H1 (cell line): ENCODE measurements at regions not wholly inside any gene's neighbourhood (a gene's known extent, or its start where the extent isn't known, plus 50 kb on each side); places are given as distances from the start of the nearest gene placed in this dataset.

Experiments used
- CTCF ChIA-PET: fragments of 300-600 bp; sonication (Branson Sonifier 250); formaldehyde crosslinking; loops from one replicate; lab custom pipeline; 2021; ENCODE audit not compliant: partially characterized antibody; lab: Charles Lee
- POLR2A ChIA-PET: fragments of 300-600 bp; sonication (Branson Sonifier 250); formaldehyde crosslinking; loops from one replicate; lab custom pipeline; 2021; ENCODE audit warnings: inconsistent platforms; ENCODE audit not compliant: partially characterized antibody; lab: Charles Lee
- DNase-seq, 2 experiments: peaks; one replicate each; pipeline versions ENCODE4 v3.0.0 to v3.0.0-alpha.2; 2010 to 2022; ENCODE audit warnings: low spot score in 2 of 2, low read depth in 1 of 2, mixed read lengths in 1 of 2
- FAIRE-seq: peaks from 2 replicates; lab custom pipeline; 2011; peaks lifted over from hg19 to GRCh38; lab: Jason Lieb, UNC
- H2AFZ ChIP-seq: 2 replicates; pipeline ENCODE4 v1.8.1; 2012; ENCODE audit warnings: low read length, inconsistent platforms
- H2AK5ac ChIP-seq: 2 replicates; pipeline ENCODE4 v1.6.1; 2013; ENCODE audit warnings: low read depth, low read length
- H2BK120ac ChIP-seq: replicated peaks from 2 replicates; pipeline ENCODE3; 2013; ENCODE audit warnings: low read depth, low read length, inconsistent platforms
- H2BK12ac ChIP-seq: 2 replicates; pipeline ENCODE4 v1.6.1; 2013; ENCODE audit warnings: low read depth, low read length
- H2BK15ac ChIP-seq: 2 replicates; pipeline ENCODE4 v1.6.1; 2013; ENCODE audit warnings: low read length
- H2BK20ac ChIP-seq: 2 replicates; pipeline ENCODE4 v1.6.1; 2013; ENCODE audit warnings: low read length
- H2BK5ac ChIP-seq: 2 replicates; pipeline ENCODE4 v1.6.1; 2013; ENCODE audit warnings: low read depth, low read length
- H3K14ac ChIP-seq: 2 replicates; pipeline ENCODE4 v1.6.1; 2013; ENCODE audit warnings: inconsistent platforms; ENCODE audit not compliant: insufficient read length
- H3K18ac ChIP-seq: 2 replicates; pipeline ENCODE4 v1.6.1; 2013; ENCODE audit warnings: low read length; ENCODE audit errors: extremely low read depth
- H3K23ac ChIP-seq: 2 replicates; pipeline ENCODE4 v1.6.1; 2013; ENCODE audit warnings: inconsistent platforms; ENCODE audit not compliant: insufficient read length
- H3K23me2 ChIP-seq: 2 replicates; pipeline ENCODE4 v1.6.1; 2013; ENCODE audit warnings: low read depth, low read length
- H3K27ac ChIP-seq: 2 replicates; pipeline ENCODE4 v1.6.1; 2011; ENCODE audit warnings: low read depth, low read length, inconsistent platforms
- H3K27me3 ChIP-seq, 4 experiments: replicated peaks in 1 of 4; 1 replicate in 1 of 4; 2 replicates in 3 of 4; pipeline versions ENCODE4 v1.6.1 to v1.8.1; 2011 to 2013; ENCODE audit warnings: low read length in 3 of 4, mild to moderate bottlenecking in 3 of 4, inconsistent platforms in 2 of 4, mixed read lengths in 2 of 4, moderate library complexity in 1 of 4; ENCODE audit not compliant: control insufficient read depth in 3 of 4, insufficient read depth in 3 of 4; ENCODE audit errors: extremely low read depth in 1 of 4
- H3K36me3 ChIP-seq, 4 experiments: 2 replicates each; pipeline versions ENCODE4 v1.6.1 to v1.8.1; 2011 to 2013; ENCODE audit warnings: mild to moderate bottlenecking in 4 of 4, low read length in 3 of 4, moderate library complexity in 2 of 4, control low read depth in 1 of 4, inconsistent platforms in 1 of 4; ENCODE audit not compliant: insufficient read depth in 4 of 4, control insufficient read depth in 2 of 4
- H3K4ac ChIP-seq: replicated peaks from 2 replicates; pipeline ENCODE3; 2013; ENCODE audit warnings: low read length, low read depth, mixed read lengths, inconsistent platforms; ENCODE audit not compliant: insufficient read length
- H3K4me1 ChIP-seq, 4 experiments: replicated peaks in 1 of 4; 1 replicate in 1 of 4; 2 replicates in 3 of 4; pipeline versions ENCODE4 v1.6.1 to v1.8.1; 2011 to 2013; ENCODE audit warnings: low read length in 3 of 4, inconsistent platforms in 2 of 4, mixed read lengths in 1 of 4; ENCODE audit not compliant: insufficient read depth in 4 of 4, control insufficient read depth in 3 of 4
- H3K4me2 ChIP-seq, 2 experiments: 2 replicates each; pipeline versions ENCODE4 v1.6.1 to v1.8.1; 2011 to 2013; ENCODE audit warnings: low read depth in 2 of 2, low read length in 2 of 2, control low read depth in 1 of 2, inconsistent platforms in 1 of 2, mild to moderate bottlenecking in 1 of 2; ENCODE audit not compliant: insufficient read depth in 1 of 2
- H3K4me3 ChIP-seq, 4 experiments: fragments of 200-600, 300-600 bp in 1 of 4; sonication (generic), shearing (Covaris generic), sonication (Bioruptor Twin) in 1 of 4; 2 replicates each; pipeline versions ENCODE4 v1.5.1 to v1.8.1; 2011 to 2016; ENCODE audit warnings: low read length in 4 of 4, low read depth in 3 of 4, control low read depth in 2 of 4, inconsistent platforms in 2 of 4, mild to moderate bottlenecking in 2 of 4, mixed read lengths in 1 of 4, moderate library complexity in 1 of 4; ENCODE audit not compliant: insufficient read depth in 2 of 4; ENCODE audit errors: extremely low read depth in 1 of 4
- H3K56ac ChIP-seq: replicated peaks from 2 replicates; pipeline ENCODE3; 2013; ENCODE audit warnings: low read depth, mild to moderate bottlenecking, mixed read lengths, low read length, inconsistent platforms; ENCODE audit not compliant: insufficient read length
- H3K79me1 ChIP-seq: 2 replicates; pipeline ENCODE4 v1.6.1; 2013; ENCODE audit warnings: low read depth, low read length, control low read depth
- H3K79me2 ChIP-seq, 2 experiments: 2 replicates each; pipeline versions ENCODE4 v1.6.1 to v1.8.1; 2012 to 2013; ENCODE audit warnings: low read length in 2 of 2, mild to moderate bottlenecking in 2 of 2, inconsistent platforms in 1 of 2; ENCODE audit not compliant: insufficient read depth in 2 of 2, control insufficient read depth in 1 of 2
- H3K9ac ChIP-seq, 4 experiments: replicated peaks in 1 of 4; 1 replicate in 1 of 4; 2 replicates in 3 of 4; pipeline versions ENCODE4 v1.6.1 to v1.8.1; 2011 to 2013; ENCODE audit warnings: low read depth in 3 of 4, low read length in 3 of 4, control low read depth in 2 of 4, mild to moderate bottlenecking in 2 of 4, moderate library complexity in 2 of 4, inconsistent platforms in 1 of 4; ENCODE audit errors: extremely low read depth in 1 of 4
- H3K9me3 ChIP-seq, 2 experiments: 2 replicates each; pipeline versions ENCODE4 v1.6.1 to v1.8.1; 2012 to 2013; ENCODE audit warnings: mild to moderate bottlenecking in 2 of 2, moderate library complexity in 2 of 2, control low read depth in 1 of 2, inconsistent platforms in 1 of 2, low read depth in 1 of 2, low read length in 1 of 2, mixed read lengths in 1 of 2; ENCODE audit not compliant: insufficient read depth in 2 of 2
- H4K20me1 ChIP-seq, 2 experiments: replicated peaks in 1 of 2; 2 replicates each; pipeline versions ENCODE3 to v1.8.1; 2011 to 2013; ENCODE audit warnings: inconsistent platforms in 2 of 2, low read length in 2 of 2, mild to moderate bottlenecking in 1 of 2; ENCODE audit not compliant: insufficient read depth in 2 of 2, control insufficient read depth in 1 of 2
- H4K5ac ChIP-seq: 2 replicates; pipeline ENCODE4 v1.6.1; 2013; ENCODE audit warnings: low read length, low read depth, mixed read lengths, inconsistent platforms; ENCODE audit not compliant: insufficient read length
- H4K8ac ChIP-seq: 2 replicates; pipeline ENCODE4 v1.8.0; 2013; ENCODE audit warnings: mild to moderate bottlenecking, moderate library complexity, low read length, inconsistent platforms; ENCODE audit not compliant: insufficient read depth; ENCODE audit errors: extremely low read depth
- H4K91ac ChIP-seq: replicated peaks from 2 replicates; pipeline ENCODE3; 2013; ENCODE audit warnings: low read length, mixed read lengths, inconsistent platforms; ENCODE audit not compliant: insufficient read length
- BRCA1 ChIP-seq: IDR thresholded peaks from 2 replicates; pipeline ENCODE4 v1.6.1; 2012; ENCODE audit warnings: low read depth, low read length, improper control_type of control experiment
- HDAC2 ChIP-seq, 2 experiments: fragments of 300-600 bp in 1 of 2; sonication (generic) in 1 of 2; IDR thresholded peaks; 2 replicates each; pipeline ENCODE4 v1.6.1; 2011 to 2012; ENCODE audit warnings: low read depth in 2 of 2, low read length in 2 of 2, mild to moderate bottlenecking in 2 of 2, moderate library complexity in 2 of 2, borderline replicate concordance in 1 of 2, inconsistent platforms in 1 of 2
- HDAC6 ChIP-seq: IDR thresholded peaks from one replicate; pipeline ENCODE4 v1.7.1; 2012; ENCODE audit warnings: low read depth, mild to moderate bottlenecking, inconsistent platforms, low read length, moderate library complexity
- JUND ChIP-seq: IDR thresholded peaks from 2 replicates; pipeline ENCODE4 v1.6.1; 2011; ENCODE audit warnings: mild to moderate bottlenecking, improper control_type of control experiment, low read length
- KDM5A ChIP-seq: fragments of 200-600 bp; IDR thresholded peaks from 2 replicates; pipeline ENCODE4 v1.7.1; 2012; ENCODE audit warnings: mild to moderate bottlenecking, low read length, inconsistent platforms, mixed read lengths
- NANOG ChIP-seq: IDR thresholded peaks from 2 replicates; pipeline ENCODE4 v1.6.1; 2011; ENCODE audit warnings: low read length, low read depth, mild to moderate bottlenecking, inconsistent platforms; ENCODE audit not compliant: insufficient read depth, poor library complexity, severe bottlenecking
- NRF1 ChIP-seq: IDR thresholded peaks from 2 replicates; pipeline ENCODE4 v1.6.1; 2011; ENCODE audit warnings: mild to moderate bottlenecking, low read depth, low read length, improper control_type of control experiment
- WGBS, 2 experiments: shearing (Covaris generic) in 1 of 2; methylation state at CpG; one replicate each; pipeline versions ENCODE4 v1.1.6 to v1.1.7; 2013 to 2015; ENCODE audit warnings: low lambda C conversion rate in 2 of 2, mixed read lengths in 2 of 2, inconsistent platforms in 1 of 2, low coverage in 1 of 2, missing lambda C conversion rate in 1 of 2; ENCODE audit not compliant: insufficient replicate concordance in 2 of 2, insufficient coverage in 1 of 2, insufficient read length in 1 of 2; ENCODE audit errors: extremely low coverage in 1 of 2, missing lambda C conversion rate in 1 of 2; 5-methylcytosine and 5-hydroxymethylcytosine counted together

DNA sequence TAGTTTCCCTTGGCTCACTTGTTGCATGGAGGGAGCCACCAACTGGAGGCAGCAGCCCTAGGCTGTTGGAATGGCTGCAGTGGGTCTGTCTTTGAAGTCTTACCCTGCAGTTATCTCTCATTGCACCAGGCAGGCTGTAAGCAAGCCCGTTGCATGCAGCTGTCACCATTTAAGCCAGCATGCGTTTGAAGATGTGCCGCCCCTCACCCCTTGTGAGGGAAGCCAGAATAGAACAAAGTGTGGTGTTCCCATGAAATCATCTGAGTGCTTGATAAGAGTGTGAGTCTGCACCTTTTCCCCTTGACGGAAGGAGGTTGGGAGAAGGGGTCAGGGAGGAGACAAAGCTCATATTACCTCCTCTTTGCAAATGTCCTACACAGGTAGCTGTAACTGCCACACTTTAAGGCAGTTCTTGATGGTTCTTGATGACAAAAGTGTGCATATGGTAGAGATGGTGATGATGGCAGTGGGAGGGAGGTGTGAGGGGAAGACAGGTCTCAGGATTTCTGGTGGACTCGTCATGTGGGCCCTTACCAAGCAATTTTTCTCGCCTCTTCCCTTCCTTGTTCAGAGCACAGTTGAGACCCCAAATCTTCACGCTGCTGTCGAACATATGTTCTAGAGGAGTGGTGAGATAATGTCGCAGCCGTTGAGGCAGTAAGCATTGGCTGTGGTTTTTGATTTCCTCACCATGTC, 191.4 kb upstream of the LEF1 start:
- CTCF ChIA-PET, result interaction anchor here (0.6 to 1.9 kb wide), 4 partner anchors 9 to 238 kb away, joined by 3 to 4 read pairs (median 4); no protein-coding TSS in a partner anchor
- no peak overlapping the region for H4K8ac ChIP-seq
- no peak for TF ChIP-seq BRCA1
- no peak for TF ChIP-seq NANOG
- no peak for TF ChIP-seq HDAC2 (IDR thresholded peaks at IDR 0.05; ENCODE audit: borderline replicate concordance in 1 of 2, low read depth in 2 of 2, low read length in 2 of 2)
- no peak for TF ChIP-seq NRF1
- no peak for TF ChIP-seq HDAC6
- TF ChIP-seq KDM5A, result no peak
- no peak for TF ChIP-seq JUND

More for the DNA sequence above, 191.4 kb upstream of the LEF1 start:
- Histone ChIP-seq H3K4me3 (no peak overlapping the region), H3K27ac (no peak overlapping the region), H2BK20ac (no peak overlapping the region), H2BK12ac (no peak overlapping the region), H3K4ac (no peak overlapping the region), H3K14ac (no peak overlapping the region), H3K18ac (no peak overlapping the region), H2BK120ac (no peak overlapping the region), H4K5ac (no peak overlapping the region), H4K20me1 (no peaks in the 10 kb centered on the region), H2BK15ac (no peak overlapping the region), H3K4me1 (peaks cover 0 to 10% (median 4%) of the 10 kb centered on the region in 4 experiments; a peak in 5 of 7 replicates), H3K23ac (no peak overlapping the region), H3K9me3 (no peaks in the 10 kb centered on the region), H3K23me2 (no peaks in the 10 kb centered on the region), H2AK5ac (no peak overlapping the region), H3K4me2 (no peak overlapping the region), H3K56ac (no peak overlapping the region), H3K79me2 (no peaks in the 10 kb centered on the region), H4K91ac (no peak overlapping the region), H3K36me3 (no peaks in the 10 kb centered on the region), H3K9ac (no peak overlapping the region), H2BK5ac (no peak overlapping the region), H2AFZ (0 out of 2 replicates have a peak overlapping the region, but pooled peaks have one; percentile 52), H3K79me1 (no peaks in the 10 kb centered on the region), H3K27me3 (no peaks in the 10 kb centered on the region)
- WGBS, 2 experiments, result 78% methylated on average over 10 of the region's 10 CpGs; no CpG with 5 or more reads in 1 of the 2 experiments
- FAIRE-seq, result no peak
- no peak for DNase-seq
- POLR2A ChIA-PET, result no interaction called here
